ENCODE measurements at regions not wholly inside any gene's neighbourhood (a gene's known extent, or its start where the extent isn't known, plus 50 kb on each side); places are given as distances from the start of the nearest gene placed in this dataset.

- TF ChIP-seq EP300 (IDR thresholded peaks at IDR 0.05; ENCODE audit: borderline replicate concordance in 1 of 2, low read depth in 1 of 2, low read length in 1 of 2), result no peak
- no peak for TF ChIP-seq CHD2 (IDR thresholded peaks at IDR 0.05; ENCODE audit: low read length, partially characterized antibody)
- TF ChIP-seq CTCF (IDR thresholded peaks at IDR 0.05), result no peak
Observed at GRCh38 chr3:87072446-87072845, 81.5 kb upstream of the VGLL3 start.

Data from SK-N-SH (cell line).